Retinal pigment epithelial cell (primary cell): ENCODE measurements at regions not wholly inside any gene's neighbourhood (a gene's known extent, or its start where the extent isn't known, plus 50 kb on each side); places are given as distances from the start of the nearest gene placed in this dataset.
"Not testable (repeated sequence)": the region's sequence is repeated elsewhere in the genome, so short reads cannot be mapped to it uniquely, and the experiment has no call there.

ENCODE experiments used
- DNase-seq: peaks from one replicate; pipeline ENCODE4 v3.0.0-alpha.2; 2010; ENCODE audit warnings: low read depth
- H3K4me3 ChIP-seq: 2 replicates; pipeline ENCODE4 v1.5.1; 2011; ENCODE audit warnings: mild to moderate bottlenecking, low read length, control low read depth, moderate library complexity
- TF ChIP-seq, protein P1 (sequence below): conservative IDR thresholded peaks from 2 replicates; pipeline ENCODE4 v1.5.1; 2011; ENCODE audit warnings: low read depth, low read length, control low read depth, inconsistent platforms

DNA sequence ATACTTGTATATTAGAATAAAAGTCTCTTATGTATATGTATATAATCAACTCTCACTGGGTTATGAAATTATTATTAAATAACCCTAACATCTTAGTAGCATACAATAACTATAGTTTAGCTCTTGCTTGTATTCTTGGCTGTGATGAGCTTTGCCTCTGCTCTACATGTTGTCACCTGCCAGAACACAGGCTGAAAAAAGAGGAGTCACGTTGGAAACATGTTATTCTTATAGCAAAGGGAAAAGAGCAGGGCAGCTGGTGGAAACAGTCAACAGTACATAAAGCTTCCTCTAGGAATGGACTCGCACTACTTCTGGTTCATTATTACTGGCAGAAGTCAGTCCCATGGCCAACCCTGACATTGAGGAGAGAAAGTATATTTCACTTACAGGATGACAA is 362.0 kb upstream of the KYNU start:
- H3K4me3 ChIP-seq = no peak overlapping the region
- TF ChIP-seq, protein P1, sequence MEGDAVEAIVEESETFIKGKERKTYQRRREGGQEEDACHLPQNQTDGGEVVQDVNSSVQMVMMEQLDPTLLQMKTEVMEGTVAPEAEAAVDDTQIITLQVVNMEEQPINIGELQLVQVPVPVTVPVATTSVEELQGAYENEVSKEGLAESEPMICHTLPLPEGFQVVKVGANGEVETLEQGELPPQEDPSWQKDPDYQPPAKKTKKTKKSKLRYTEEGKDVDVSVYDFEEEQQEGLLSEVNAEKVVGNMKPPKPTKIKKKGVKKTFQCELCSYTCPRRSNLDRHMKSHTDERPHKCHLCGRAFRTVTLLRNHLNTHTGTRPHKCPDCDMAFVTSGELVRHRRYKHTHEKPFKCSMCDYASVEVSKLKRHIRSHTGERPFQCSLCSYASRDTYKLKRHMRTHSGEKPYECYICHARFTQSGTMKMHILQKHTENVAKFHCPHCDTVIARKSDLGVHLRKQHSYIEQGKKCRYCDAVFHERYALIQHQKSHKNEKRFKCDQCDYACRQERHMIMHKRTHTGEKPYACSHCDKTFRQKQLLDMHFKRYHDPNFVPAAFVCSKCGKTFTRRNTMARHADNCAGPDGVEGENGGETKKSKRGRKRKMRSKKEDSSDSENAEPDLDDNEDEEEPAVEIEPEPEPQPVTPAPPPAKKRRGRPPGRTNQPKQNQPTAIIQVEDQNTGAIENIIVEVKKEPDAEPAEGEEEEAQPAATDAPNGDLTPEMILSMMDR = no peak
- no peak for DNase-seq

DNA sequence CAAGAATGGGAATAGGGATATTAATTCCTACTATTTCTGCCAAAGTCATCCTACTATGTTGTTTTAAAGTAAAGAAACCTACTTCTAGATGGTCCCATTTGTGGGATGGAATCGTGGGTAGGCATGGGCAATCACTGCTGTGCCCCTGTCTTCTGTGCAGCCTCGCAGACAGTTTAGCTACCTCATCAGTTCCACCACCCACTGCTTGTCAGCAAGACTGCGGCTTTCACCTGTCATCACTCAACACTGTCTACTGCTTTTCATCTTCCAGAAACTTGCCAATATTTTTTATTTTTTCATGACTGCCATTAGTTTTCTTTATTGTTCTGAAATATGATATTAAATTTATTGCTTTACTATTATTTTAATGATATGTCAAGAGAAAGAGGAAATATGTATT is 368.1 kb upstream of the KYNU start:
- TF ChIP-seq, protein P1 = no peak
- DNase-seq = no peak
- no peak overlapping the region for H3K4me3 ChIP-seq

DNA sequence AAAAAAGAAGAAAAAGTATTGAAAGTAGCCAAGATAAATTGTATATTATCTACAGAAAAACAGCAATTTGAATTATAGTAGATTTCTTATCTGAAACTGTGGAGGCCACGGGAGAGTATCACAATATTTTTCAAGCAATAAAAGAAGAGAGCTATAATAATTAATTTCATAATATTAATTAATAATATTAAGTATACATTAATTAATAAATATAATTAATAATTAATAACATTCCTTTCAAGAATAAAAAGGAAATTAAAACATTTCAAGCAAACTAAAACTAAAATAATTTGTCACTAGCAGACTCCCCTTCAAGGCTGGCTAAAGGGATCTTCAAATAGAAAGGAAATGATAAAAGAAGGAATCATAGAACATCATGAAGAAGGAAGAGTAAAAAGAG is 372.7 kb upstream of the KYNU start:
- no peak overlapping the region for H3K4me3 ChIP-seq
- TF ChIP-seq, protein P1 = no peak
- DNase-seq = no peak

DNA sequence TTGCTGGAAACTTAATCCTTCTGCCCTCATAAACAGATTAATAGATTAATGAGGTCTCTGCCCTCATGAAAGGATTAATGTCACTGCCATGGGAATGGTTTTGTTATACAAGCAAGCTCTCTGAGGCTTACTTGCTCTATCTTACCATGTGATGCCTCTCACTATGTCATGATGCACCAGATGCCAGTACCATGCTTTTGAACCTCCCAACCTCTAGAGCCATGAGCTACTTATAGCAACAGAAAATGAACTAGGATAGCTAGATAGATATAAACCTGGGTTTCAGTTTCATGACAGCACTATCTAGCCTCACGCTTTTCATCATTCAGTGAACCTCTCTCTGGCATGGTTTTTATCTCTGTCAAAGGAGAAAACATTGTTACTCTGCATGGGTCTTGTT is 371.6 kb upstream of the LRP1B start:
- peak; percentile 88 for DNase-seq
- H3K4me3 ChIP-seq = no peak overlapping the region
- TF ChIP-seq, protein P1 = no peak

DNA sequence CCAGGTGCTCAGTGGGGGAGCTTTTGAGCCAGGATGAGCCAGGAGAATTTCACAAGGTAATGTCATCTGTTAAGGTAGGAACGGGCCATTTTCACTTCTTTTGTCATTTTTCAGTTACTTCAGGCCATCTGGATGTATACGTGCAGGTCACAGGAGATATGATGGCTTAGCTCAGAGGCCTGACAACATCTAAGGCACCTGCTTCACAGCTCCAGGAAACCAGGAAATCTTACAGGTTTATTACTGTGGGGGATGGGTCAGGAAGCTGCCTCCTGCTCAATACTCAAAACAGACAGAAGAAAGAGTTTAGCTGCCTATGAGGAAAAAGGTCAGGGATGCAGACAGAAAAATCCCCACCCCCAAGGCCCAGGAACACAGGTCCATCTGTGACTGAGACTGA is 364.3 kb upstream of the LRP1B start:
- DNase-seq = no peak

DNA sequence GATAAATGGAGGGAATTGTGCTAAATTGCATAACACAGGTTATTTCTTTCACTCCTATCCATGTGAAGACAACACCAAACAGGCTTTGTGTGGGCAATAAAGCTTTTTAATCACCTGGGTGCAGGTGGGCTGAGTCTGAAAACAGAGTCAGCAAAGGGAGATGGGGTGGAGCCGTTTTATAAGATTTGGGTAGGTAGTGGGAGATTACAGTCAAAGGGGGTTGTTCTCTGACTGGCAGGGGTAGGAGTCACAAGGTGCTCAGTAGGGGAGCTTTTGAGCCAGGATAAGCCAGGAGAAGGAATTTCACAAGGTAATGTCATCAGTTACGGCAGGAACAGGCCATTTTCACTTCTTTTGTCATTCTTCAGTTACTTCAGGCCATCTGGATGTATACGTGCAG is 358.8 kb upstream of the LRP1B start:
- H3K4me3 ChIP-seq, DNase-seq: not testable (repeated sequence)

More for the DNA sequence above, 364.3 kb upstream of the LRP1B start:
- H3K4me3 ChIP-seq = no peak overlapping the region
- TF ChIP-seq, protein P1 = no peak

DNA sequence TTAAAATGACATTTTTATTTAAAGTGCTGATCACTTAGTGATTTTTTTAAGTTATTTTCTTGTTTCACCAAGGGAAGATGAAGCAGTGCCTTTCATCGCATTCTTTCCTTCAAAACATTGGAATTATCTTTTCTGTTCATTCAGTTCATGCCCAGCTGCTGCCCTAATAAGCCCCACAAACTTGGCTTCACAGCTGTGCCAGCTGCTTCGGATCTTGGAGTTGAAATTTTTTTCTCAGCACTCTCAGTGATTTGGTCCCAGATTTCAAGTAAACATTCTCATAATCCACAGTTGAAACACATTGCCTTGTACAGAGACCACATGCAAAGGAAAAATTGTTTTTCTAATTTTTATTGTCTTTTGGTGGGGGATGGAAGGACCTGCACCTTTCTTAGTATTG is 353.3 kb upstream of the LRP1B start:
- no peak for DNase-seq
- TF ChIP-seq, protein P1 = no peak
- no peak overlapping the region for H3K4me3 ChIP-seq

DNA sequence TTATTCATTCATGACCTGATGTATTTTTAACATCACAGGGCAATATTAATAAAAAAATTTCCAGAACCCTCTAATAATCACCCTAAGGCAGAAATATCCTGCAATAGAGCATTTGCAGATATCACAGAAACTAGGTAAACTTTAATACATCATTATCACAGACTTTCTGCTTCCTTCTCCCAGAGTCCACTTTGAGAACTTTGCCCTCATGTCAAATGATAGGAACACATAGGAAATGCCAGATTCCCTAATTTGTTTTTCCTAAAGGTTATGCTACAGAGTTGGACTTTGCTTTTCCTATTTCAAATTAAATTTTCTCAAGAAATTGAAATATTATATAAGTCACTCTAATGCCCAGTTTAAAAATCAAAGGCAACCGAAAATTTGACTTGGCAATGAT is 352.8 kb upstream of the LRP1B start:
- H3K4me3 ChIP-seq = no peak overlapping the region
- DNase-seq = no peak
- TF ChIP-seq, protein P1 = no peak
